Skeletal muscle satellite cell (primary cell): ENCODE measurements at regions not wholly inside any gene's neighbourhood (a gene's known extent, or its start where the extent isn't known, plus 50 kb on each side); places are given as distances from the start of the nearest gene placed in this dataset.
A peak's percentile ranks its signal among the peaks of the same experiment; 100 is the strongest.

ENCODE experiments used
- H3K27me3 ChIP-seq: 2 replicates; pipeline ENCODE4 v1.7.0; 2013; ENCODE audit warnings: low read length; ENCODE audit not compliant: control insufficient read depth, insufficient read depth
- H3K36me3 ChIP-seq: 2 replicates; pipeline ENCODE4 v1.7.0; 2013; ENCODE audit warnings: mild to moderate bottlenecking, control low read depth, low read length; ENCODE audit not compliant: insufficient read depth
- H3K4me1 ChIP-seq: 2 replicates; pipeline ENCODE4 v1.7.0; 2013; ENCODE audit warnings: low read length; ENCODE audit not compliant: control insufficient read depth, insufficient read depth
- H3K4me2 ChIP-seq: 2 replicates; pipeline ENCODE4 v1.7.0; 2013; ENCODE audit warnings: mild to moderate bottlenecking, low read length
- H3K4me3 ChIP-seq: 2 replicates; pipeline ENCODE4 v1.7.0; 2013; ENCODE audit warnings: low read length
- H3K9ac ChIP-seq: 2 replicates; pipeline ENCODE4 v1.7.0; 2013; ENCODE audit warnings: mild to moderate bottlenecking, low read depth, low read length, moderate library complexity
- H3K9me3 ChIP-seq: replicated peaks from 2 replicates; pipeline ENCODE4 v1.7.0; 2013; ENCODE audit warnings: mild to moderate bottlenecking, control low read depth, low read length

- Histone ChIP-seq H3K9ac (no peak overlapping the region), H3K9me3 (no peaks in the 10 kb centered on the region), H3K4me2 (peak overlapping the region; percentile 72), H3K4me1 (no peaks in the 10 kb centered on the region), H3K4me3 (peak overlapping the region; percentile 27), H3K36me3 (no peaks in the 10 kb centered on the region), H3K27me3 (no peaks in the 10 kb centered on the region)
Measured at GRCh38 chr5:101678481-101679193, 617.4 kb downstream of the SLCO4C1 start.

GRCh38 chr5:101677961-101678360, 618.1 kb downstream of the SLCO4C1 start:
- H3K27me3 ChIP-seq: no peaks in the 10 kb centered on the region
- no peaks in the 10 kb centered on the region for H3K4me1 ChIP-seq
- H3K4me2 ChIP-seq: no peak overlapping the region
- H3K9me3 ChIP-seq: no peaks in the 10 kb centered on the region
- no peak overlapping the region for H3K4me3 ChIP-seq
- no peak overlapping the region for H3K9ac ChIP-seq
- no peaks in the 10 kb centered on the region for H3K36me3 ChIP-seq

GRCh38 chr5:101676646-101677045, 619.4 kb downstream of the SLCO4C1 start:
- no peak overlapping the region for H3K9ac ChIP-seq
- no peaks in the 10 kb centered on the region for H3K4me1 ChIP-seq
- no peaks in the 10 kb centered on the region for H3K27me3 ChIP-seq
- no peaks in the 10 kb centered on the region for H3K36me3 ChIP-seq
- H3K4me2 ChIP-seq: no peak overlapping the region
- no peak overlapping the region for H3K4me3 ChIP-seq
- no peaks in the 10 kb centered on the region for H3K9me3 ChIP-seq

- no peaks in the 10 kb centered on the region for H3K9me3 ChIP-seq
- no peak overlapping the region for H3K4me2 ChIP-seq
Measured at GRCh38 chr5:101675510-101676219, 620.4 kb downstream of the SLCO4C1 start.

GRCh38 chr5:101673120-101673519, 623.0 kb downstream of the SLCO4C1 start:
- Histone ChIP-seq H3K4me2 (no peak overlapping the region), H3K9ac (no peak overlapping the region), H3K36me3 (no peaks in the 10 kb centered on the region), H3K9me3 (no peaks in the 10 kb centered on the region), H3K27me3 (no peaks in the 10 kb centered on the region), H3K4me3 (no peak overlapping the region), H3K4me1 (no peaks in the 10 kb centered on the region)

More at GRCh38 chr5:101675510-101676219, 620.4 kb downstream of the SLCO4C1 start:
- Histone ChIP-seq H3K4me3 (no peak overlapping the region), H3K36me3 (no peaks in the 10 kb centered on the region), H3K9ac (no peak overlapping the region), H3K4me1 (no peaks in the 10 kb centered on the region), H3K27me3 (no peaks in the 10 kb centered on the region)

- Histone ChIP-seq H3K9ac (no peak overlapping the region), H3K4me3 (no peak overlapping the region), H3K4me1 (no peaks in the 10 kb centered on the region), H3K36me3 (no peaks in the 10 kb centered on the region), H3K9me3 (no peaks in the 10 kb centered on the region), H3K27me3 (no peaks in the 10 kb centered on the region), H3K4me2 (no peak overlapping the region)
Measured at GRCh38 chr5:101664071-101664791, 631.9 kb downstream of the SLCO4C1 start.

- H3K9ac ChIP-seq: no peak overlapping the region
- no peaks in the 10 kb centered on the region for H3K9me3 ChIP-seq
- no peaks in the 10 kb centered on the region for H3K27me3 ChIP-seq
- H3K36me3 ChIP-seq: no peaks in the 10 kb centered on the region
- H3K4me1 ChIP-seq: no peaks in the 10 kb centered on the region
- no peak overlapping the region for H3K4me3 ChIP-seq
- no peak overlapping the region for H3K4me2 ChIP-seq
Measured at GRCh38 chr5:101663543-101663942, 632.5 kb downstream of the SLCO4C1 start.

GRCh38 chr5:101662263-101662662, 633.8 kb downstream of the SLCO4C1 start:
- Histone ChIP-seq H3K4me2 (no peak overlapping the region), H3K9ac (no peak overlapping the region), H3K4me3 (no peak overlapping the region), H3K4me1 (no peaks in the 10 kb centered on the region), H3K36me3 (no peaks in the 10 kb centered on the region), H3K9me3 (no peaks in the 10 kb centered on the region), H3K27me3 (no peaks in the 10 kb centered on the region)

- Histone ChIP-seq H3K4me2 (no peak overlapping the region), H3K4me3 (no peak overlapping the region), H3K9ac (no peak overlapping the region), H3K4me1 (no peaks in the 10 kb centered on the region), H3K36me3 (no peaks in the 10 kb centered on the region), H3K27me3 (no peaks in the 10 kb centered on the region), H3K9me3 (no peaks in the 10 kb centered on the region)
Measured at GRCh38 chr5:101658433-101658832, 637.7 kb downstream of the SLCO4C1 start.

- H3K4me3 ChIP-seq: no peak overlapping the region
- no peaks in the 10 kb centered on the region for H3K36me3 ChIP-seq
- H3K4me2 ChIP-seq: no peak overlapping the region
- H3K9me3 ChIP-seq: no peaks in the 10 kb centered on the region
- H3K9ac ChIP-seq: no peak overlapping the region
- H3K4me1 ChIP-seq: no peaks in the 10 kb centered on the region
- no peaks in the 10 kb centered on the region for H3K27me3 ChIP-seq
Measured at GRCh38 chr5:101653996-101654395, 642.1 kb downstream of the SLCO4C1 start.

GRCh38 chr5:101647861-101648260, 648.2 kb downstream of the SLCO4C1 start:
- H3K9me3 ChIP-seq: no peaks in the 10 kb centered on the region
- H3K27me3 ChIP-seq: no peaks in the 10 kb centered on the region
- no peak overlapping the region for H3K4me3 ChIP-seq
- no peaks in the 10 kb centered on the region for H3K4me1 ChIP-seq
- H3K36me3 ChIP-seq: no peaks in the 10 kb centered on the region
- H3K9ac ChIP-seq: no peak overlapping the region
- H3K4me2 ChIP-seq: no peak overlapping the region
